ENCODE measurements at regions not wholly inside any gene's neighbourhood (a gene's known extent, or its start where the extent isn't known, plus 50 kb on each side); places are given as distances from the start of the nearest gene placed in this dataset.

DNA sequence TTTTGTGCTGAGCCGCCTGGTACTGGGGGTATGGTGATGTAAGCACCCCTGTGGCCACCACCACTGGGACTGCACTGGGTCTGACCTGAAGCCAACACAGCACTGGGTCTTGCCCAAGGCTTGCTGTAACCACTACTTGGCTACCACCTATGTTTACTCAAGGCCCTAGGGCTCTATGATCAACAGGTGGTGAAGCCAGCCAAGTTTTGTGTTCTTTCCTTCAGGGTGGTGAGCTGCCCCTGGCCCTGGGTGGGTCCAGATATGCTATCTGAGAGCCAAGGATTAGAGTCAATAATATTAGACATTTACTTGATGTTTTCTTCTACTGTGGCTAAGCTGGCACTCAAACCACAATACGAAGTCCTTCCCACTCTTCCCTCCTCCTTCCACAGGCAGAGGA lies 55.1 kb upstream of the PAGE4 start:
- Mint-ChIP-seq H3K4me3 (no peak overlapping the region), H3K27me3 (peaks cover 7% of the 10 kb centered on the region), H3K36me3 (ENCODE audit: low read depth) (no peaks in the 10 kb centered on the region), H3K4me1 (no peaks in the 10 kb centered on the region), H3K9me3 (ENCODE audit: low read depth) (no peaks in the 10 kb centered on the region), H3K27ac (no peak overlapping the region)
- CTCF ChIA-PET: no interaction called here
- intact Hi-C loops (cut with DNase I, micrococcal nuclease): no loop called here
- DNase-seq: no peak
- ATAC-seq: no peak
- POLR2A ChIA-PET: no interaction called here

DNA sequence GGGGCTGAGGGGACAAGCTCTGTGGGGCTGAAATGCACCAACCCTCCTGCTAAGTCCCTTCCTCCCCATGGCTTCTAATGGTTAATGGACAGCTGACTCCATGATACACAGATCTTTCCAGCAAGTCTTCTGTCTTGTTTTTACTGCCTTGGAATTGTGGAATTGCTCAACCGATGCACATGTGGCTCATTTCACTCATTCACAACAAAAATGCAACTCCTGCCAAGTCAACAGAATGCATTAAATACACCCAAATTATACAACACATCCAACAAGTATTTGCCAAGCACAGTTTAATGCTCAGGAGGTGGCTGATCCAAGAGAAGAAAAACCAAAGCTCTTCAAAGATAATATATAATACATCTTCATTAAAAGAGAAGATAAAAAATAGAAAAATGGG lies 61.9 kb upstream of the PAGE4 start:
- no peak overlapping the region for H3K4me3 Mint-ChIP-seq
- no peak overlapping the region for H3K27ac Mint-ChIP-seq
- intact Hi-C loops (cut with DNase I, micrococcal nuclease): no loop called here
- H3K27me3 Mint-ChIP-seq: peaks cover 2% of the 10 kb centered on the region
- ChIA-PET CTCF (interaction anchor here (0.6 kb wide), 1 partner anchor 569 kb away, joined by 4 read pairs; no protein-coding TSS in a partner anchor), POLR2A (interaction anchor here (0.7 kb wide), 1 partner anchor 132 kb away, joined by 7 read pairs; no protein-coding TSS in a partner anchor)
- H3K9me3 Mint-ChIP-seq (ENCODE audit: low read depth): no peaks in the 10 kb centered on the region
- DNase-seq: no peak
- H3K36me3 Mint-ChIP-seq (ENCODE audit: low read depth): no peaks in the 10 kb centered on the region
- ATAC-seq: no peak
- no peaks in the 10 kb centered on the region for H3K4me1 Mint-ChIP-seq

DNA sequence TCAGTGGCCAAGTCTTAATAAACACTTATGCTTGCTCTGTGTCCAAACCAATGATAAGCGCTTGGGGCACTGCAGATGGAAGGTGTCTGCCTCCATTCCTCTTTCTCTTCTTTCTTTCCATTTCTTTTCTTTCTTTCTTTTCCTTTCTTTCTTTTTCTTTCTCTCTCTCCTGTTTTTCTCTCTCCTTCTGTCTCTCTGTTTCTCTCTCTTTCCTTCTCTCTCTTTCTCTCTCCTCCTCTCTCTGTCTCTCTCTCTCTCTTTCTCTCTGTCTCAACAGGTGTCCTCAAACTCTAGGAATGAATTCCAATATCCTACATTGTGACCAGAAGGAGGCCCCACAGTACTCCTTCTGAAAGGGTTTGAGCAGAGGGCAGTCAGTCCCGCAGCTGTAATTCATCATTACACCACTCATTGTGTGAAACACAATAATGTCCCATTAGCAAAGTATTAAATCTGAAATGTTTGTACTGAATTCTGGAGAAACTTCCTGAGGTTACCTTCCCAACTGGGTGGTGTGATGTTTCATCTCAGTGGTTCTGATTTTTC lies 66.5 kb upstream of the PAGE1 start:
- intact Hi-C loops (cut with DNase I, micrococcal nuclease): no loop called here
- H3K4me3 Mint-ChIP-seq: no peak overlapping the region

DNA sequence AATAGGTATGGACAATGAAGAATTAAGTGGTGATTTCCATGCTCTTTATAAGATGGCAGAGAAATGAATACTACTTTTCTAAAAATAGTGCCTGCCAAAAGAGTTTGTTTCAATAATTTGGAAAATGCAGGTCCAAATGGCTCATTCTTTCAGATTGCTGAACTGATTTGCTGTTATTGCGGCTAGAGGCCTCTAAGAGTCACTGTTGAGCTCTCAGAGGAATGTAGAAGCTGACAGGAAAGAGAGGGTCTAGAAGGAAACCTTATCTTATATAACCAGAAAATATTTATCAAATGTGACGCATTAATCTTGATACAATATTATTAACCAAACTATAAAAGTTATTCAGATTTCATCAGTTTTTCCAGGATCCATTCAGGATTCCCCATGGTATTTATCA lies 65.7 kb upstream of the PAGE1 start:
- Mint-ChIP-seq H3K36me3 (ENCODE audit: low read depth) (no peaks in the 10 kb centered on the region), H3K4me1 (no peaks in the 10 kb centered on the region), H3K4me3 (no peak overlapping the region), H3K27ac (no peak overlapping the region), H3K27me3 (no peaks in the 10 kb centered on the region), H3K9me3 (ENCODE audit: low read depth) (no peaks in the 10 kb centered on the region)
- ChIA-PET CTCF (interaction anchor here (0.7 to 1.5 kb wide), 6 partner anchors 12 to 161 kb away, joined by 3 to 7 read pairs (median 4); partner anchors contain the start of gene CLCN5), POLR2A (no interaction called here)
- ATAC-seq: no peak
- peak; percentile 4 for DNase-seq
- intact Hi-C loops (cut with DNase I, micrococcal nuclease): loop anchor here in 1 of 2 experiments (1.0 kb wide), 2 partner anchors 77 to 115 kb away; no protein-coding TSS in a partner anchor

More for the DNA sequence above, 66.5 kb upstream of the PAGE1 start:
- CTCF ChIA-PET: interaction anchor here (0.5 to 1.5 kb wide), 4 partner anchors 13 to 160 kb away, joined by 3 to 7 read pairs (median 4); partner anchors contain the start of gene CLCN5
- DNase-seq (no peak), ATAC-seq (no peak)
- H3K27me3 Mint-ChIP-seq: no peaks in the 10 kb centered on the region
- POLR2A ChIA-PET: no interaction called here
- no peaks in the 10 kb centered on the region for H3K36me3 Mint-ChIP-seq (ENCODE audit: low read depth)
- H3K9me3 Mint-ChIP-seq (ENCODE audit: low read depth): no peaks in the 10 kb centered on the region
- no peak overlapping the region for H3K27ac Mint-ChIP-seq
- no peaks in the 10 kb centered on the region for H3K4me1 Mint-ChIP-seq

DNA sequence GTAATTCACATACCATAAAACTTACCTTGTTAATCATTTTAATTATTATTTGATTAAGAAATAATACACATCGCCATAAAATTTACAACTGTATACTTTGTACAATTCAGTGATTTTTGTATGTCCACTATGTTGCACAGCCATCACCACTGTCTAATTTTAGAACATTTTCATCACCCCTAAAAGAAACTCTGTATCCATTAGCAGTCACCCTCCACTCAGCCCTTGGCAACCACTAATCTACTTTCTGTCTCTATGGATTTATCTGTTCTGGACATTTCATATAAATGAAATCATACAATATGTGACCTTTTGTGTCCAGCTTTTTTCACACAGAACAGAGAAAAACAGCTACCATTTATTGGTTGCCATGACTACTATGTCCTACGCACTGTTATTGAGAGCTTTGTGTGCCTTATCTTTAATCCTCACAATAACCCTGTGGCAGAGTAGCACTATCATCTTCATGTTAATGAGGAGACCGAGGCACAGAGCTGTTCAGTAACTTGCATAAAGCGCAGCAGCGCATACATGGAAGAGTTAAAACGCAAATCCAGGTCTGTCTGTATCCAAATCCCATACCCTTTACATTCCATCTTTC lies 64.6 kb upstream of the PAGE1 start:
- no peaks in the 10 kb centered on the region for H3K9me3 Mint-ChIP-seq (ENCODE audit: low read depth)
- no peak for DNase-seq
- CTCF ChIA-PET: interaction anchor here (0.9 to 1.5 kb wide), 4 partner anchors 11 to 156 kb away, joined by 3 to 7 read pairs (median 5); no protein-coding TSS in a partner anchor
- POLR2A ChIA-PET: no interaction called here
- no peaks in the 10 kb centered on the region for H3K4me1 Mint-ChIP-seq
- H3K27me3 Mint-ChIP-seq: no peaks in the 10 kb centered on the region
- intact Hi-C loops (cut with DNase I, micrococcal nuclease): no loop called here
- no peak for ATAC-seq
- no peaks in the 10 kb centered on the region for H3K36me3 Mint-ChIP-seq (ENCODE audit: low read depth)
- no peak overlapping the region for H3K4me3 Mint-ChIP-seq
- no peak overlapping the region for H3K27ac Mint-ChIP-seq

DNA sequence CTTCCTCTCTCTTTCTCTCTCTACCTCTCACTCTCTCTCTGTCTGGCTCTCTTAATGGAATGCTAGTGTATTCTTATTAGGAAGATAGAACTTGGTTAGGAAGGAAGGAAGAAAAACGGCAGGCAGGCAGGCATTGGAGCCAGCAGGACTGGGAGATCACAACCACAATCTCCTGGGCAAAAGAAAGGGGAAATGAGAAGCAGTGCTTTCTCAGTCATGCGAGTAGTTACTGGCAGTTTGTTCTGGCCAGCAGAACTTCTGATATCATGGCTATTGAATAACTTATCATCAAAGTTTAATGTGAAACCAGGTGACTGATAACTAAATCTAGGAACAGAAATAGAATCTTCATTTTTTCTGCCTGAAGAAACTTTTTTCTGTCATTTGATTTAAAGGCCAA lies 60.9 kb upstream of the PAGE1 start:
- H3K9me3 Mint-ChIP-seq (ENCODE audit: low read depth): no peaks in the 10 kb centered on the region
- no peaks in the 10 kb centered on the region for H3K27me3 Mint-ChIP-seq
- DNase-seq (no peak), ATAC-seq (no peak)
- H3K4me3 Mint-ChIP-seq: no peak overlapping the region
- intact Hi-C loops (cut with DNase I, micrococcal nuclease): loop anchor here in 1 of 2 experiments (10.0 kb wide), 1 partner anchor 632 kb away; the partner anchor contains the start of gene GPKOW
- ChIA-PET CTCF (interaction anchor here (0.6 to 0.7 kb wide), 3 partner anchors 10 to 556 kb away, joined by 3 to 4 read pairs (median 3); no protein-coding TSS in a partner anchor), POLR2A (no interaction called here)
- H3K4me1 Mint-ChIP-seq: no peaks in the 10 kb centered on the region
- no peak overlapping the region for H3K27ac Mint-ChIP-seq
- H3K36me3 Mint-ChIP-seq (ENCODE audit: low read depth): no peaks in the 10 kb centered on the region

DNA sequence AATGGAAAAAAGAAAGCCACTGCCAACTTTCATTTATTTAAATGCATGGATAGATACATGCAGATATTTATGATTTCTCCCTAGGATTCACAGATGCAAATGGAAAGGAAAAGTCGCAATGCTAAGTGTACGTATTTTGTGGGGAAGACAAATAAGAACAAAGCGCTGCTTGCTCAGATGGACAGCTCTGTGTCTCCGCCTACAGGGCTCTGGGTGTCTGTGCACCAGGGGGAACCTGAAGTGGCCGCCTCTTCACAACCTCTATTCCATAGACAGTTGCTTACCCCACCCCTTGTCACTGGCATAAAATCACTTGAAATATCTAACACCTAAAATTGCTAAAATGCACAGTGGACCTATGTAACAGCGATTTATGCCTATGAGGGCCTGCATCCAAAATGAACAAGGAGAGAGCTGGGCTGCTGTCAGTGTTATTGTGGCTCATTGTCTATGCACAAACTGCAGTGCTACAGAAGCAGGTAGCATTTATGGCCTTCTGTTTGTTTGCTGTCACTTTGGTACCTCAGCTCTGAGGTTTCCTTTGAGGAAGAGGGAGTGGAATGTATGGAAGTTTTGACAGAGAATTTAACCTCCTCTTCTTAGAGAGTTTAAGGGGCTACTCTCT lies 58.6 kb upstream of the PAGE1 start:
- peak; percentile 61 for DNase-seq
- no peak overlapping the region for H3K27ac Mint-ChIP-seq
- intact Hi-C loops (cut with DNase I, micrococcal nuclease): loop anchor here (1.0 to 10.0 kb wide), 5 partner anchors 127 to 630 kb away; partner anchors contain the start of gene GPKOW (in 1 of the 2)
- no peaks in the 10 kb centered on the region for H3K4me1 Mint-ChIP-seq
- no peak overlapping the region for H3K4me3 Mint-ChIP-seq
- peak; percentile 72 for ATAC-seq
- no peaks in the 10 kb centered on the region for H3K36me3 Mint-ChIP-seq (ENCODE audit: low read depth)
- CTCF ChIA-PET: interaction anchor here (0.7 to 1.2 kb wide), 3 partner anchors 477 to 1216 kb away, joined by 3 to 4 read pairs (median 3); no protein-coding TSS in a partner anchor
- H3K9me3 Mint-ChIP-seq (ENCODE audit: low read depth): no peaks in the 10 kb centered on the region
- peaks cover 3% of the 10 kb centered on the region for H3K27me3 Mint-ChIP-seq
- POLR2A ChIA-PET: no interaction called here

DNA sequence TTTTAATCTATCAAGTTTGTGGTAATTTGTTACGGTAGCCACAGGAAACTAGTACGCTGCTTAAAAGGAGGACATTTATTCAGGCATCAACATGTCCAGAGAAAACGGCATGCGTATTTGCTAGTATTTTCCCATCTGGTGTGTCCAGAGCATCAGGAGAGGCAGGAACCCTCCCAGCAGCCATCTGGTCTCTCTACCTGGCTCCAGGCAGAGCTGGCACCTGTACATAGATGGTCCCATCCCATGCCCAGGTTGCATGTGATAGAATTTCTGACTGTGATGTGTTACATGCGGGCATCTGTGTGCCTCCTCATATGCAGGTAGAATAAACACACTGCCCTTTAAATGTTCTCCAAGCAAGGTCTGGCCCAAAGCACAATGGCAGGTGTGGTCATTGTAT lies 57.9 kb upstream of the PAGE1 start:
- Mint-ChIP-seq H3K27me3 (peaks cover 5% of the 10 kb centered on the region), H3K36me3 (ENCODE audit: low read depth) (no peaks in the 10 kb centered on the region)

DNA sequence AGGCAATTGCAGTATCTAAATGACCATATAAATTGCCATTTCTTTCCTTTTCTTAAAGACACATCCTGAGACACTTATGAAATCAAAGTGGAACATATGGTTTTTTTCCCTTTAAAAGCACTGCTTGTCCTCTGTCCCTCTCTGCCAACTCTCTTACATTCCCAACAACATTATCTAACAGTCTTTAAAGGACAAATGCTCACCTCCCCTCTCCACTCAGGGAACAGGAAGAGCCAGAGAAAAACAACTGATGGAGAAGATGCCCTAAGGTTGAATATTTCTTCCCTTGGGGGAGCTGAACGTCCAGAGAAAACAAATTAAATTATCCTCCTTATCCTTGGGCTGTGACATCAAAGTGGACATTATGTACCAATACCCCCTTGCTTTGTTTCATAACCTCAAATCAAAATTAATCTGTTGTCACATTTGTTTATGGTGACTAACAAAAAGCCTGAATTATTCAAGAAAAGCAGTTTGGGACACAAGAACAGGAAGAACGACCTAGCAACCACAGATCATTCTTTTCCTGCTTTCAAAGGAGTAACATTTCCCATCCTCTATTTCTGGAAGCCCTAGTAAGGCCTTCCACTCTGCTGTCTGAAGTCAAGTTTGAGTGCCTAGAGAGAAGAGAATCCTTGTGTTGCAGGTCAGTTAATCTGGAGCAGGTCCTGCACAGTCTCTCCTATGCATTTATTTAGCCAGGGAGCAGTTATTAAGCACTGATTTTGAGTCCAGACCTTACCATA lies 52.6 kb upstream of the PAGE1 start:
- H3K9me3 Mint-ChIP-seq (ENCODE audit: low read depth): no peaks in the 10 kb centered on the region
- ATAC-seq: no peak
- no peak for DNase-seq
- ChIA-PET CTCF (interaction anchor here (1.1 kb wide), 1 partner anchor 13 kb away, joined by 7 read pairs; no protein-coding TSS in a partner anchor), POLR2A (no interaction called here)
- no peaks in the 10 kb centered on the region for H3K4me1 Mint-ChIP-seq
- intact Hi-C loops (cut with DNase I, micrococcal nuclease): no loop called here
- no peak overlapping the region for H3K27ac Mint-ChIP-seq
- no peaks in the 10 kb centered on the region for H3K36me3 Mint-ChIP-seq (ENCODE audit: low read depth)
- H3K27me3 Mint-ChIP-seq: peaks cover 9% of the 10 kb centered on the region
- H3K4me3 Mint-ChIP-seq: no peak overlapping the region

More for the DNA sequence above, 57.9 kb upstream of the PAGE1 start:
- H3K4me1 Mint-ChIP-seq: no peaks in the 10 kb centered on the region
- intact Hi-C loops (cut with DNase I, micrococcal nuclease): loop anchor here (1.0 to 10.0 kb wide), 5 partner anchors 126 to 629 kb away; partner anchors contain the start of gene GPKOW (in 1 of the 2)
- no peak for ATAC-seq
- H3K27ac Mint-ChIP-seq: no peak overlapping the region
- POLR2A ChIA-PET: no interaction called here
- CTCF ChIA-PET: interaction anchor here (0.7 to 1.2 kb wide), 2 partner anchors 477 to 1174 kb away, joined by 3 to 4 read pairs; no protein-coding TSS in a partner anchor
- no peak overlapping the region for H3K4me3 Mint-ChIP-seq
- no peak for DNase-seq
- H3K9me3 Mint-ChIP-seq (ENCODE audit: low read depth): no peaks in the 10 kb centered on the region

DNA sequence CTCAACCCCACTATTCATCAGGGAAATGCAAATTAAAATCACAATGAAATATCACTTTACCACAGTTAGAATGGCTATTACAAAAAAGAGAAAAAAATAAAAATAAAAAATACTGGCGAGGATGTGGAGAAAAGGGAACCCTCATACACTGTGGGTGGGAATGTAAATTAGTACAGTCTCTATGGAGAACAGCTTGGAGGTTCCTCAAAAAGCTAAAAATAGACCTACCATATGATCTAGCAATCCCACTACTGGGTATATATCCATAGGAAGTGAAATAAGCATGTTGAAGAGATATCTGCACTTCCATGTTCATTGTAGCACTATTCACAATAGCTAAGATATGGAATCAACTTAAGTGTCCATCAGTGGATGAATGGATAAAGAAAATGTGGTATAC lies 50.5 kb upstream of the PAGE1 start:
- Mint-ChIP-seq H3K4me3 (no peak overlapping the region), H3K4me1 (no peaks in the 10 kb centered on the region)

More for the DNA sequence above, 50.5 kb upstream of the PAGE1 start:
- DNase-seq: no peak
- POLR2A ChIA-PET: no interaction called here
- Mint-ChIP-seq H3K27me3 (peaks cover 9% of the 10 kb centered on the region), H3K27ac (no peak overlapping the region), H3K9me3 (ENCODE audit: low read depth) (no peaks in the 10 kb centered on the region), H3K36me3 (ENCODE audit: low read depth) (no peaks in the 10 kb centered on the region)
- intact Hi-C loops (cut with DNase I, micrococcal nuclease): no loop called here
- CTCF ChIA-PET: interaction anchor here (0.7 to 1.0 kb wide), 3 partner anchors 15 to 96 kb away, joined by 3 read pairs; no protein-coding TSS in a partner anchor
- no peak for ATAC-seq

Data from activated CD4-positive, alpha-beta T cell treated with anti-CD3 and anti-CD28 coated beads for 36 hours (primary cell).